ENCODE measurements at regions not wholly inside any gene's neighbourhood (a gene's known extent, or its start where the extent isn't known, plus 50 kb on each side); places are given as distances from the start of the nearest gene placed in this dataset.

DNA sequence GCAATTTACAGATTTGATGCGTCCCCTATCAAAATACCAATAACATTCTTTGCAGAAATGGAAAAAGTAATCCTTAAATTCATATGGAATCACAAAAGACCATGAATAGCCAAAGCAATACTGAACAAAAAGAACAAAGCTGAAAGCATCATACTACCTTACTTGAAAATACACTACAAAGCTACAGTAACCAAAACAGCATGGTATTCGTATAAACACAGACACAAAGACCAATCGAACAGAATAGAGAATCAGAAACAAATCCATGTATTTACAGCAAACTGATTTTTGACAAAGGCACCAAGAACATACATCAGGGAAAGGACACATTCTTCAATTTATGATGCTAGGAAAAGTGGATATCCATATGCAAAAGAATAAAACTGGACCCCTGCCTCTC lies 206.5 kb upstream of the PDE10A start:
- Mint-ChIP-seq H3K27me3 (peaks cover 11% of the 10 kb centered on the region), H3K36me3 (ENCODE audit: low read depth) (no peaks in the 10 kb centered on the region), H3K27ac (no peak overlapping the region), H3K9me3 (peaks cover 8% of the 10 kb centered on the region), H3K4me3 (no peak overlapping the region), H3K4me1 (no peaks in the 10 kb centered on the region)
- POLR2A ChIA-PET, result no interaction called here
- CTCF ChIA-PET, result no interaction called here
- DNase-seq, result no peak

DNA sequence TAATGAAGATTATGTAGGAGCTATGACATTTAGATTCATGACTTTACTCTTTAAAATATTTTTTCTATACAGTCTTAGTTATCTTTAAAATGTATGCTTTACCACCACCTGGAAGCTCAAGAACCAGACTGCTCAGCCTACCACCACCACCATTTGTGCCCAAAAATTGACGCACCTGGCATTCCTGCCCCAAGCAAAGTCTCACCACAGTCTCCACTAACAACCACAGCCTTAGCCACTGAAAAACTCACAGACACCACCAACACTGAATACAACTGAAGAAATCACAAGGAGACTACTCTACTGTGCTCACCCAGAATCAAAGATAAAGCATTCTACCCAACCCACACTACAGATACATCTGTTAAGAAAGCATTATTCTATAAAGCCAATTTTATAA lies 201.9 kb upstream of the PDE10A start:
- Mint-ChIP-seq H3K9me3 (peaks cover 8% of the 10 kb centered on the region), H3K27ac (no peak overlapping the region), H3K36me3 (ENCODE audit: low read depth) (no peaks in the 10 kb centered on the region), H3K4me1 (no peaks in the 10 kb centered on the region), H3K4me3 (no peak overlapping the region), H3K27me3 (peaks cover 4% of the 10 kb centered on the region)
- CTCF ChIA-PET, result no interaction called here
- no peak for DNase-seq
- POLR2A ChIA-PET, result no interaction called here

DNA sequence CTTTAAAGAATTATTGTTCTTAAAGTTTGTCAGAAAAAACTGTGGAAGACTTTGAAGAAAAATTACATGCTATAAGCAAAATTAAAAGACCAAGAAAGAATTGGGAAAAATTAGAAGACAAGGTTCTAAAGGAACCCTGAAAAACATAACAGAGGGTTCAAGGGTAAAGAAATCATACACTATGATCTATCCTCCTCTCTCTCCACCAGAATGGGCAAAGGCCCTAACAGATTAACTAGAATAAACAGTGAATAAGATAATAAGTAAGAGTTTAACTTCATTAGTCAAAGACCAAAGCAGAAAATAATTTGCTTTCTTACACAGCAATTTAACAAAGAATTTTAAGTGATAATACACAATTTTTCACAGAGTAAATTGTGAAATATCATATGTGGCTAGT lies 201.2 kb upstream of the PDE10A start:
- H3K36me3 Mint-ChIP-seq (ENCODE audit: low read depth), result no peaks in the 10 kb centered on the region
- H3K9me3 Mint-ChIP-seq, result peaks cover 8% of the 10 kb centered on the region
- DNase-seq, result no peak
- peaks cover 4% of the 10 kb centered on the region for H3K27me3 Mint-ChIP-seq
- ChIA-PET CTCF (no interaction called here), POLR2A (no interaction called here)
- H3K27ac Mint-ChIP-seq, result no peak overlapping the region
- H3K4me3 Mint-ChIP-seq, result no peak overlapping the region
- no peaks in the 10 kb centered on the region for H3K4me1 Mint-ChIP-seq

DNA sequence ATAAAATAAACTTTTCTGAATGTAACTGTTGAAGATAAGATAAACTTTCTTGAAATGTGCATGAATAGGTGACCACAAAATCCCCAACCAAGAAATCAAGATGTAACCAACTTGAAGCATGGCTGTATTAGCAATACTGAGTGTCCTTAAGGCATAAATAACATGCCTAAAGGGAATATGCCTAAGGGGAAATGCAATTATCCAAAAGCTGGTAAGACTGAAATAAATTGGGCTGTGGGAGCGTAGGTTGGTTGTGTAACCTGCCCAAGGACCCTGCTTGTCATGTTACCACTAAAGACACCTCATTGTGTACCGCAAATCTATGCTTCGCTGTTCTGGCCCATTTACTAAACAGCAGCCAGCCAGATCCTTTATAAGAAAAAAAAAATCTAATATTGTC lies 200.8 kb upstream of the PDE10A start:
- ChIA-PET POLR2A (no interaction called here), CTCF (no interaction called here)
- Mint-ChIP-seq H3K4me3 (no peak overlapping the region), H3K27me3 (peaks cover 4% of the 10 kb centered on the region), H3K4me1 (no peaks in the 10 kb centered on the region), H3K9me3 (peaks cover 8% of the 10 kb centered on the region), H3K36me3 (ENCODE audit: low read depth) (no peaks in the 10 kb centered on the region), H3K27ac (no peak overlapping the region)
- DNase-seq, result no peak

DNA sequence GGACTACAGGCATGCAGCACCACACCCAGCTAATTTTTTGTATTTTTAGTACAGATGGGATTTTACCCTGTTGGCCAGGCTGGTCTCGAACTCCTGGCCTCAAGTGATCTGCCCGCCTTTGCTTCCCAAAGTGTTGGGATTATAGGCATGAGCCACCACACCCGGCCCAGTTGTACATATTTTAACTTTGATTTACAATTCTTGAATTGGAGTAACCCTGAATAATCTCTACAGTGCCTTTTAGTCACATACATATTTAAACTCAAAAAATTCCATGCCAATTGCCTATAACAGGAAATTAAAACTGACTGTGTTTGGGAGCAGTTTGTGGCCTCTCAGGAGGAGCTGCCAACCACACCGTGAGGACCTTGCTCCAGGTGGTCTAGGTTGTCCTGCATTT lies 199.8 kb upstream of the PDE10A start:
- ChIA-PET CTCF (no interaction called here), POLR2A (no interaction called here)
- Mint-ChIP-seq H3K9me3 (peaks cover 8% of the 10 kb centered on the region), H3K27me3 (peaks cover 4% of the 10 kb centered on the region), H3K36me3 (ENCODE audit: low read depth) (no peaks in the 10 kb centered on the region), H3K4me3 (no peak overlapping the region), H3K4me1 (no peaks in the 10 kb centered on the region), H3K27ac (no peak overlapping the region)
- no peak for DNase-seq

DNA sequence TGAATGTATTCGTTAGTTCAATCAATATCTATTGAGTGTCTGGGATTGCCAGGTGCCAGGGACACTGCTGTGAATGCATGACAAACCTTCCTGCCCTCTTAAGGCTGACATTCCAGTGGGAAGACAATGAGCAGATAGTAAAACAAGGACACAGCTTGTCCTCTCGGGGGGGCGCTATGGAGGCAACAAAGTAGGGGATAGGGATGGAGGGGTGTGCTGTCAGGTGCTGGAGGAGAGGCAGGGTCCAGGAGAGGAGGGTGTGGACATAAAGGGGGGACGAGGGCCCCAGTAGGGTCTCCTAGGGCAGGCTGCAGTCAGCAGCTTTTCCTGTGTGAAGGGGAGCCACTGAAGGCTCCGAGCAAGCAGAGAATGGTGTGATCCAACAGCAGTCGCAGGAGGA lies 198.2 kb upstream of the PDE10A start:
- Mint-ChIP-seq H3K27me3 (peaks cover 11% of the 10 kb centered on the region), H3K4me3 (no peak overlapping the region), H3K36me3 (ENCODE audit: low read depth) (no peaks in the 10 kb centered on the region), H3K27ac (no peak overlapping the region), H3K9me3 (peaks cover 3% of the 10 kb centered on the region), H3K4me1 (no peaks in the 10 kb centered on the region)
- CTCF ChIA-PET, result no interaction called here
- POLR2A ChIA-PET, result no interaction called here
- DNase-seq, result no peak

DNA sequence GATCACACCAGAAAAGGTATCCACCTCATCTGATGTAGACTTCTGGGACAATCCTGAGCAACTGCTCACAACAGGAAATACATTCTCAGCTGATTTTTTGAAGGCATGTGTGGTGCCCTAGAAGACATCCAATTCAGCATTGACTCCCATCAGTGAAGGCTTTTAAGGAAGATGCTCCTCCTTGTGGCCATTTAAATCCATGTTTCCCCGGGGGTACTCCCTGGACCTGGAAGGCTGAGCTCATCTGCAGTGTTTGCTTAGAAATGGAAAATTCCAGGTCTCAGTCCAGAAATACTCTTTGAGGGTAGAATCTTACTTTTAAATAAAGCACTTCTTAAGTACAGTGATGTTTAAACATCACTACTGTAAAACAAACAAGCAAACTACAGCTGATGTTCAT lies 195.5 kb upstream of the PDE10A start:
- Mint-ChIP-seq H3K27ac (no peak overlapping the region), H3K36me3 (ENCODE audit: low read depth) (no peaks in the 10 kb centered on the region), H3K9me3 (no peaks in the 10 kb centered on the region), H3K4me1 (no peaks in the 10 kb centered on the region), H3K27me3 (peaks cover 16% of the 10 kb centered on the region), H3K4me3 (no peak overlapping the region)
- CTCF ChIA-PET, result no interaction called here
- POLR2A ChIA-PET, result no interaction called here
- DNase-seq, result no peak

DNA sequence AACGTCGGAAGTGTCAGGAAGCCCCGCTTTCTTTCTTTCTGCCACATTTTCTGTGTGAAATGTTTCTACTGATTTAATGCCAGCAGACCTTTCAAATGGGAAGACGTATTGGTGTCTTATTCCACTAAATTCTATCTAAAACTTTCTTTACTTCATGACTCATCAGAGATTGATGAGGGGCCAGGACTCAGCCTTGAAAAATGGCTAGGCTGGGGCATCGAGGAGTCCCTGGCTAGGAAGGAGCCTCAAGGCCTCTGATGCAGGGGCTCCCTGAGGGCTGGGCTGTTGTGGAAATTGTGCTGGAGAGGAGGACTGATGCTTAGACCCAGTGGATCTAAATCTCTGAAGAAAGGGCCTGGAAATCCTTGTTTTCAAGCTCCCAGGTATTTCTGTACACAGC lies 192.8 kb upstream of the PDE10A start:
- no peak overlapping the region for H3K27ac Mint-ChIP-seq
- H3K27me3 Mint-ChIP-seq, result peaks cover 32% of the 10 kb centered on the region
- ChIA-PET CTCF (no interaction called here), POLR2A (no interaction called here)
- no peak overlapping the region for H3K4me3 Mint-ChIP-seq
- no peaks in the 10 kb centered on the region for H3K36me3 Mint-ChIP-seq (ENCODE audit: low read depth)
- no peaks in the 10 kb centered on the region for H3K9me3 Mint-ChIP-seq
- no peaks in the 10 kb centered on the region for H3K4me1 Mint-ChIP-seq
- DNase-seq, result no peak

DNA sequence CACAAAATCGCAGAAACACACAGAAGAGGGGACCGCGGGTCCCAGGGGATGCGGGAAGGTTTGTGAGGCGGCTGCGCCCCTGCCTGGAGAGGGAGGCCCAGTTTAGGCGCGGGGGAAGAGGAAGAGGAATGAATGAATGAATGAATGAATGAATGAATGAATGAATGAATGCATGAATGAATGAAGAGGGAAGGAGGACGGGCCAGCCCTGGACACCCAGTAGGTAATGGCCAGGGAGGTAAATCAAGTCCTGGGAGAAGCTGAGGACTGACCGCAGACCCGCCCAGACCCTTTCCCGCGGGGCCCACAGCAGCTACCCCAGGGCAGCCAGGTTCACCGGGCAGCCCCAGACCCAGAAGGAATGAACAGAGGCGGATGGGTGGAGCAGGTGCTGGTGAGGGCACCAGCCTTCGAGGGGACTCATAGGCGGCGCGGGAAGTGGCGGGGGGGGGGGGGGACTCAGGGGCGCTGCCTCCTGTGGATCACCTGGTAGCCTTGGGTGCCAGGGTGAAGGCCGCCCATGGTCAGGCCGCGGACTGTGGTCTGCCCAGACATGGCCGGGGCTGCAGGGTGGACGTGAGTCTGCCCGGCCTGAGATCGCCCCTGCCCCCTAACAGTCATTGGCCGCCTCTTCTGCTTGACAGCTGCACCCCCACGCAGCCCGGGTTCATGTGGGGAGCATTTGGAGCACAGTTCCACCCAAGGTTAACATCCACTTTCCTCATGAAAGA lies 192.0 kb upstream of the PDE10A start:
- H3K9me3 Mint-ChIP-seq, result no peaks in the 10 kb centered on the region
- DNase-seq, result no peak
- peaks cover 34% of the 10 kb centered on the region for H3K27me3 Mint-ChIP-seq
- no peaks in the 10 kb centered on the region for H3K4me1 Mint-ChIP-seq
- no peaks in the 10 kb centered on the region for H3K36me3 Mint-ChIP-seq (ENCODE audit: low read depth)
- H3K27ac Mint-ChIP-seq, result no peak overlapping the region
- ChIA-PET POLR2A (no interaction called here), CTCF (no interaction called here)
- H3K4me3 Mint-ChIP-seq, result no peak overlapping the region

DNA sequence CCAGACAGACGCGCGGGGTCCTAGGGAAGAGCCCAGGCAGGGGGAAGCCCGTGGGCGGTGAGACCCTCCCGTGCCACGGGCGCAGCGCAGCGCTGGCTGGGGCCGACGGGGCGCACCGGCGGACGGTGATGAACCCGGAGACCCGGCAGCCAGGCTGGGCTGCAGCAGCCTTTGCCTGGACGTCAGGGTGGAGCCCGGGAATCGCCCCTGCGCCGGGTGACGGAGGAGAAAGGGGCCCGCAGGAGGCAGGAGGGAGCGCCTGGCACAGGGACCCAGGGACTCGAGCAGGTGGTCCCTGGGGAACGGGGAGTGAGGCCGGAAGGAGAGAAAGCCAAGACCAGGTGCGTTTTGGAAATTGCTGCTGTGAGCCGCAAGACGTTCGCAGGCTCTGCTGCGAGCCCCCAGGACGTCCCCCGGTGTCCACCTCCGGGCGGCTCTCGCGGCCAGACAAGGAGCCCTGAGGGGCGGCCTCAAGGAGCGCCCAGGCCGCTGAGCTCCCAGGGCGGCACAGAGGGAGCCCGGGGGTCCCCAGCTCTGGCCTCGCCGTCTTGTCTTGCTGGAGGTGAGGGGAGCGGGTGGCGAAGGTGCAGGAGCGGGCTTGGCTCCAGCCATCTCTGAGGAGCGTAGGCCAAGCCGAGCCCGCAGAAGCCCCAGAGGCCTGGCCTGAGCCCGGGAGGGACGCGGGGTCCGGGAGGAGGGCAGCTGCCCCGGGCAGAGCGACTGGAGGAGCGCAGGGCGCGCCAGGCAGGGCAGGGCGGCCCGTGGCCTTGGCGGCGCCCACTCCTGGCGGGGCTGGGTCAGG lies 191.2 kb upstream of the PDE10A start:
- Mint-ChIP-seq H3K9me3 (no peaks in the 10 kb centered on the region), H3K27me3 (peaks cover 38% of the 10 kb centered on the region), H3K4me3 (no peak overlapping the region), H3K4me1 (peaks cover 4% of the 10 kb centered on the region), H3K36me3 (ENCODE audit: low read depth) (no peaks in the 10 kb centered on the region), H3K27ac (no peak overlapping the region)
- DNase-seq, result no peak
- ChIA-PET CTCF (no interaction called here), POLR2A (no interaction called here)

DNA sequence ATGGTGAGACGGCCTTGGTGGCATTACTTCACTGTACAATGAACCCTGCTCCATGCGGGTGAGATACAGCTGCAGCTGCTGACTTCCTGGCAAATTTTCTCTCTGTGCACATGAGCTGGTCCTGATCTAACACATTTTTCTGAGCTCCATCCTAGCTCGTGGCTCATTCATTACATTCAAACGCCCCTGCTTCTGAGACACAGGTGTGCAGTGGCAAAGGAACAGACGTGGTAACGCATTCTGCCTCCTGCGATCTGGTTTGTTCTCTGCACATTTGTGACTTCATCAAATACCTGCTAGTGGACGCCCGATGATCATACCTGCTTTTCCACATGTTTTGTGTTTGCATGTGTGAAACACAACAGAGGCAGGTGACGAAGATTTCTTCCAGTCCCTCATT lies 189.6 kb upstream of the PDE10A start:
- POLR2A ChIA-PET, result no interaction called here

DNA sequence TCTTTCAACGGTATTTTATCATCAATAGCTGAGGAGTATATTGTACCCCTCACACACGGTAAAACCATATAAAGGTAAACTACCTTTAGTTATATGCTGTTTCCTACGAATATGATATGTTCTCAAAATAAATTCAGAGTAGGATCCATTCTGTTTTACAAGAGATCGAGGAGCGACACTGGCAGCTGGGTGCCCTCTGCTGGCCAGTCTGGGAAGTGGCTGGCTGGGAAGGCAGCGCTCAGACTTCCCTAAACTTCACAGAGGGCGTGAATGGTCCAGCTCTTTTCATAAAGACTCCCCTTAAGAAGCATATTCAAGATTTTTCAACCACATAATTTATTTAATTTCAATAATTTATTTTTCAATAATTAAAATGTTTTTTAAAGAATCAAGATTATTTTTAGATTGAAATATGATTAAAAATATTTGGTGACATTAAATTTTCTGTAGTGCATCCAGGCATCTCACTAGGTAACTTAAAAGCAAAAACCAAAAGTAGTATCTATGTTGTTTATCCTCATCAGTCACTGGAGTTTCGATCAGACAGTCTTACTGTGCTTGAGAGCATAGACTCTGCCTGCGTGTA lies 187.5 kb upstream of the PDE10A start:
- Mint-ChIP-seq H3K36me3 (ENCODE audit: low read depth) (no peaks in the 10 kb centered on the region), H3K9me3 (no peaks in the 10 kb centered on the region), H3K4me1 (peaks cover 4% of the 10 kb centered on the region), H3K27ac (no peak overlapping the region), H3K4me3 (no peak overlapping the region), H3K27me3 (peaks cover 43% of the 10 kb centered on the region)
- DNase-seq, result peak; percentile 57
- ChIA-PET POLR2A (no interaction called here), CTCF (interaction anchor here (1.1 kb wide), 1 partner anchor 10 kb away, joined by 3 read pairs; no protein-coding TSS in a partner anchor)

More for the DNA sequence above, 189.6 kb upstream of the PDE10A start:
- Mint-ChIP-seq H3K27me3 (peaks cover 41% of the 10 kb centered on the region), H3K4me1 (peaks cover 4% of the 10 kb centered on the region), H3K36me3 (ENCODE audit: low read depth) (no peaks in the 10 kb centered on the region), H3K4me3 (no peak overlapping the region), H3K27ac (no peak overlapping the region), H3K9me3 (no peaks in the 10 kb centered on the region)
- DNase-seq, result no peak
- CTCF ChIA-PET, result no interaction called here

DNA sequence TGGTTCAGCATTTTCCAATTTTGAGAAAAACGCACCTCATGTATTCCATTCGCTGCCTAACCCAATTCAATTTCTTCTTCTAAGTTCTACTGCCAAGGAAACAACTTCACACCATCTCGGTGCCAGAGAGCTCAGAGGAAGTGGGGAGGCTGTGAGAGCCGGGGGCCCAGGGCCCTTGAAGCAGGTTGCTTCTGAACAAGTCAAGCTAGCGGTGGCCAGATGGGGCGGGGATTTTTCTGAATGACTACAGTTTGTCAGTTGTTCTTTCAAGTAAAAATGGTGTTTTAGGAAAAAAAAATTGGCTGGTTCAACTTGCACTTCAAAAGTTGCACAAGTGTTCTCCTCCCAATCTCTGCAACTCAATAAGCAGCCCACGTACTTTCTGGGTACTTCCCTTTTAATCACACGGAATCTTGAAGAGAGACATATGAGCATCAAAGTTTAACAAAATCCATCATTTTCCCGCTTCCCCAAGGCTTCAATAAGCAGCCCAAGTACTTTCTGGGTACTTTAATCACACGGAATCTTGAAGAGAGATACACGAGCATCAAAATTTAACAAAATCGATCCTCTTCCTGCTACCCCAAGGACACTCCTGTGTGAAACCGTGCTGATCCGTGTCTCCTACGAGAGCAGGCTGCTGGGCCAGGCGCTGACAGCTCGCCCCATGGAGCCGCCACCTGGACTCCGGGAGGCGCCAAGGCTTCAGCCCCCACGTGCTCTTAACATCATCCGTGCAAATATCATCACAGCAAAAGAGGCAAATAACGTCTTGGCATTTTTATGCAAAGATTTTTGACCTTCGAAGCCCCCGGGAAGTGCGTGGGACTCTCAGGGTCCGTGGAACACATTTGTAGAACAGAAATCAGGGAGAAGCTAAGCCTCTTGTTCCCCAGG lies 186.7 kb upstream of the PDE10A start:
- no peak overlapping the region for H3K27ac Mint-ChIP-seq
- DNase-seq, result no peak

More for the DNA sequence above, 186.7 kb upstream of the PDE10A start:
- H3K4me3 Mint-ChIP-seq, result no peak overlapping the region
- no peaks in the 10 kb centered on the region for H3K9me3 Mint-ChIP-seq
- H3K27me3 Mint-ChIP-seq, result peaks cover 50% of the 10 kb centered on the region
- peaks cover 4% of the 10 kb centered on the region for H3K4me1 Mint-ChIP-seq
- no peaks in the 10 kb centered on the region for H3K36me3 Mint-ChIP-seq (ENCODE audit: low read depth)
- ChIA-PET CTCF (interaction anchor here (1.1 kb wide), 1 partner anchor 9 kb away, joined by 3 read pairs; no protein-coding TSS in a partner anchor), POLR2A (no interaction called here)

Measured in activated CD4-positive, alpha-beta T cell treated with anti-CD3 and anti-CD28 coated beads, Interleukin-2, amount 10 ng/mL, durations not matched to agents 7 days and 5 days (primary cell).